HepG2 (cell line): ENCODE measurements at regions not wholly inside any gene's neighbourhood (a gene's known extent, or its start where the extent isn't known, plus 50 kb on each side); places are given as distances from the start of the nearest gene placed in this dataset.

Experiments
- JDP2 ChIP-seq: sonication (generic); formaldehyde crosslinking; IDR thresholded peaks from 2 replicates; pipeline ENCODE4 v1.8.1; 2022; ENCODE audit warnings: missing genetic modification reagents, borderline replicate concordance
- NFE2L2 ChIP-seq: fragments of 150-350 bp; IDR thresholded peaks from 2 replicates; pipeline ENCODE4 v1.6.1; 2014; ENCODE audit warnings: low read length
- NR2F2 ChIP-seq: IDR thresholded peaks from 2 replicates; pipeline ENCODE4 v1.6.1; 2012; ENCODE audit warnings: low read depth, inconsistent platforms, borderline replicate concordance
- PCBP2 ChIP-seq: fragments of 200-400 bp; formaldehyde crosslinking; optimal IDR thresholded peaks from 2 replicates; pipeline ENCODE3; 2018; ENCODE audit warnings: low read length, low read depth; ENCODE audit not compliant: poor library complexity, severe bottlenecking
- RAD51 ChIP-seq: fragments of 450-650 bp; IDR thresholded peaks from 2 replicates; pipeline ENCODE4 v1.6.1; 2016; ENCODE audit warnings: borderline replicate concordance
- RFXANK ChIP-seq: IDR thresholded peaks from 2 replicates; pipeline ENCODE4 v1.6.1; 2016
- SNAPC2 ChIP-seq: sonication (generic); formaldehyde crosslinking; IDR thresholded peaks from 2 replicates; pipeline ENCODE4 v1.8.1; 2022; ENCODE audit warnings: mild to moderate bottlenecking, missing genetic modification reagents
- SOX13 ChIP-seq, 3 experiments: fragments of 450-650 bp in 1 of 3; sonication (generic) in 1 of 3; formaldehyde crosslinking in 1 of 3; IDR thresholded peaks in 2 of 3; conservative IDR thresholded peaks in 1 of 3; 2 replicates each; pipeline versions ENCODE4 v1.5.0 to v1.6.1; 2016 to 2020; ENCODE audit warnings: antibody characterized with exemption in 1 of 3, mild to moderate bottlenecking in 1 of 3, missing compliant biosample characterization in 1 of 3, missing genetic modification reagents in 1 of 3, moderate library complexity in 1 of 3
- THYN1 ChIP-seq: sonication (generic); formaldehyde crosslinking; IDR thresholded peaks from 2 replicates; pipeline ENCODE4 v1.8.1; 2023; ENCODE audit warnings: low read depth, mild to moderate bottlenecking, moderate library complexity, missing genetic modification reagents, borderline replicate concordance
- TP53 ChIP-seq: sonication (generic); formaldehyde crosslinking; conservative IDR thresholded peaks from 2 replicates; pipeline ENCODE4 v1.4.0; 2020; ENCODE audit warnings: missing genetic modification reagents
- ZBTB20 ChIP-seq: sonication (generic); formaldehyde crosslinking; IDR thresholded peaks from 2 replicates; pipeline ENCODE4 v1.8.1; 2023; ENCODE audit warnings: missing genetic modification reagents, low read depth, mild to moderate bottlenecking, borderline replicate concordance
- ZNF20 ChIP-seq: sonication (generic); formaldehyde crosslinking; IDR thresholded peaks from 2 replicates; pipeline ENCODE4 v1.4.0; 2020; ENCODE audit warnings: mild to moderate bottlenecking, moderate library complexity, missing genetic modification reagents
- ZNF24 ChIP-seq: fragments of 450-650 bp; IDR thresholded peaks from 2 replicates; pipeline ENCODE4 v1.6.1; 2017; ENCODE audit warnings: antibody characterized with exemption, mild to moderate bottlenecking
- ZNF746 ChIP-seq: sonication (generic); formaldehyde crosslinking; IDR thresholded peaks from 2 replicates; pipeline ENCODE4 v1.8.0; 2022; ENCODE audit warnings: mild to moderate bottlenecking, missing genetic modification reagents
- ZNF766 ChIP-seq: sonication (generic); formaldehyde crosslinking; IDR thresholded peaks from 2 replicates; pipeline ENCODE4 v1.5.0; 2020; ENCODE audit warnings: missing genetic modification reagents, borderline replicate concordance
- ZNF883 ChIP-seq: sonication (generic); formaldehyde crosslinking; IDR thresholded peaks from 2 replicates; pipeline ENCODE4 v1.5.1; 2020; ENCODE audit warnings: mild to moderate bottlenecking, missing genetic modification reagents; ENCODE audit errors: not compliant biosample characterization
- TF ChIP-seq, protein P1 (sequence below): sonication (generic); formaldehyde crosslinking; IDR thresholded peaks from 2 replicates; pipeline ENCODE4 v1.4.0; 2020; ENCODE audit warnings: missing genetic modification reagents, borderline replicate concordance
- TF ChIP-seq, protein P2 (sequence below): IDR thresholded peaks from 2 replicates; pipeline ENCODE4 v1.4.0; 2020; ENCODE audit warnings: mild to moderate bottlenecking, missing genetic modification reagents
- TF ChIP-seq, protein P3 (sequence below): sonication (generic); formaldehyde crosslinking; IDR thresholded peaks from 2 replicates; pipeline ENCODE4 v1.8.1; 2023; ENCODE audit warnings: mild to moderate bottlenecking, inconsistent platforms, moderate library complexity, missing genetic modification reagents, borderline replicate concordance
- TF ChIP-seq, protein P4 (sequence below): IDR thresholded peaks from 2 replicates; pipeline ENCODE4 v1.6.1; 2016; ENCODE audit warnings: low read depth, control low read depth

DNA sequence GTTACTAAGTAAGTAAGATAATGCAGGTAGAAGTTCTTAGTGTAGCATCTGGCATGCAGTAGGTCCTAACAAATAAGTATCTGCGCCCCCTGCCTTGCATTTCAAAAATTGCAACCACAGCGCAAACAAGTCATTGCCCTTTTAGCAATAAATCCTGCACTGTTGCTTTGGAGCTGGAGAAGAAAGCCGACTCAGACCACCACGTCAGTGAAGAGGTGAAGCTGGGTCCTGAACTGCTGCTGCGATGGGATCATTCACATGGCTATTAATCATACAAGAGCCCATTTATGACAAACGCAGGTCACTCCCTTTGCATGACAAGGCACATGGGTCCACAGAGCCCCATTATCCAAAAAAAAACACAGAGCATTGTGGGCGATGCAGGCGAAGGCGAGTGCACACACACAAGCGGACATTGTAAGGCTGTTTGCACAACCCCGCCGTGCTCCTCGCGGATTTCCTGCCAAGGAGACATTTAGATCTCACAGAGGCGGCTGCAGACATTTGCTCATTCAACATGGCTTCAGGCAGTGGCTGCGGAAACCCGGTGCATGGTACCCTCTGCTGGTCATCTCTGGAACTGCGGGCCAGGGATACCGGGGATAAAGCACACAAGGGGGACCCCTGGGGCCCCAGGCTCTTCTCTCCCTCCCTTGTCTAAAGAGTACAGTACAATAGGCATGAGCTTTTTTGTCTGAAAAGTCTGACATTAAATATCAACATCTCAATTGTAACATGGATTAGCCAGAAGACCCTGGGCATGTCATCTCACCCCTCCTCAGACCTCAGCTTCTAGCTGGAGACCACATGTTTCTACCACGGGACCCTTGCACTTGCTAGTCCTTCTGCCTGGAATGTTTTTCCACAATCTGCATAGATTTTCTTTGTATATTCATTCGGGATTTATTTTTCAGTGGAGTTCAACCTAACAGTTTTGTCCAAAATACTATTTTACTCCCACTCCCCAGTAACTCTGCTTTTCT lies 56.7 kb downstream of the CYRIA start (continued):
- no peak for TF ChIP-seq ZNF20
- TF ChIP-seq, protein P1, sequence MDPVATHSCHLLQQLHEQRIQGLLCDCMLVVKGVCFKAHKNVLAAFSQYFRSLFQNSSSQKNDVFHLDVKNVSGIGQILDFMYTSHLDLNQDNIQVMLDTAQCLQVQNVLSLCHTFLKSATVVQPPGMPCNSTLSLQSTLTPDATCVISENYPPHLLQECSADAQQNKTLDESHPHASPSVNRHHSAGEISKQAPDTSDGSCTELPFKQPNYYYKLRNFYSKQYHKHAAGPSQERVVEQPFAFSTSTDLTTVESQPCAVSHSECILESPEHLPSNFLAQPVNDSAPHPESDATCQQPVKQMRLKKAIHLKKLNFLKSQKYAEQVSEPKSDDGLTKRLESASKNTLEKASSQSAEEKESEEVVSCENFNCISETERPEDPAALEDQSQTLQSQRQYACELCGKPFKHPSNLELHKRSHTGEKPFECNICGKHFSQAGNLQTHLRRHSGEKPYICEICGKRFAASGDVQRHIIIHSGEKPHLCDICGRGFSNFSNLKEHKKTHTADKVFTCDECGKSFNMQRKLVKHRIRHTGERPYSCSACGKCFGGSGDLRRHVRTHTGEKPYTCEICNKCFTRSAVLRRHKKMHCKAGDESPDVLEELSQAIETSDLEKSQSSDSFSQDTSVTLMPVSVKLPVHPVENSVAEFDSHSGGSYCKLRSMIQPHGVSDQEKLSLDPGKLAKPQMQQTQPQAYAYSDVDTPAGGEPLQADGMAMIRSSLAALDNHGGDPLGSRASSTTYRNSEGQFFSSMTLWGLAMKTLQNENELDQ (CRISPR knock-in tag), result no peak
- no peak for TF ChIP-seq NFE2L2
- TF ChIP-seq JDP2 (CRISPR knock-in tag), result no peak
- TF ChIP-seq RFXANK (CRISPR knock-in tag), result no peak
- TF ChIP-seq ZNF746, result no peak
- TF ChIP-seq, protein P2, sequence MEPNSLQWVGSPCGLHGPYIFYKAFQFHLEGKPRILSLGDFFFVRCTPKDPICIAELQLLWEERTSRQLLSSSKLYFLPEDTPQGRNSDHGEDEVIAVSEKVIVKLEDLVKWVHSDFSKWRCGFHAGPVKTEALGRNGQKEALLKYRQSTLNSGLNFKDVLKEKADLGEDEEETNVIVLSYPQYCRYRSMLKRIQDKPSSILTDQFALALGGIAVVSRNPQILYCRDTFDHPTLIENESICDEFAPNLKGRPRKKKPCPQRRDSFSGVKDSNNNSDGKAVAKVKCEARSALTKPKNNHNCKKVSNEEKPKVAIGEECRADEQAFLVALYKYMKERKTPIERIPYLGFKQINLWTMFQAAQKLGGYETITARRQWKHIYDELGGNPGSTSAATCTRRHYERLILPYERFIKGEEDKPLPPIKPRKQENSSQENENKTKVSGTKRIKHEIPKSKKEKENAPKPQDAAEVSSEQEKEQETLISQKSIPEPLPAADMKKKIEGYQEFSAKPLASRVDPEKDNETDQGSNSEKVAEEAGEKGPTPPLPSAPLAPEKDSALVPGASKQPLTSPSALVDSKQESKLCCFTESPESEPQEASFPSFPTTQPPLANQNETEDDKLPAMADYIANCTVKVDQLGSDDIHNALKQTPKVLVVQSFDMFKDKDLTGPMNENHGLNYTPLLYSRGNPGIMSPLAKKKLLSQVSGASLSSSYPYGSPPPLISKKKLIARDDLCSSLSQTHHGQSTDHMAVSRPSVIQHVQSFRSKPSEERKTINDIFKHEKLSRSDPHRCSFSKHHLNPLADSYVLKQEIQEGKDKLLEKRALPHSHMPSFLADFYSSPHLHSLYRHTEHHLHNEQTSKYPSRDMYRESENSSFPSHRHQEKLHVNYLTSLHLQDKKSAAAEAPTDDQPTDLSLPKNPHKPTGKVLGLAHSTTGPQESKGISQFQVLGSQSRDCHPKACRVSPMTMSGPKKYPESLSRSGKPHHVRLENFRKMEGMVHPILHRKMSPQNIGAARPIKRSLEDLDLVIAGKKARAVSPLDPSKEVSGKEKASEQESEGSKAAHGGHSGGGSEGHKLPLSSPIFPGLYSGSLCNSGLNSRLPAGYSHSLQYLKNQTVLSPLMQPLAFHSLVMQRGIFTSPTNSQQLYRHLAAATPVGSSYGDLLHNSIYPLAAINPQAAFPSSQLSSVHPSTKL (CRISPR knock-in tag), result no peak
- TF ChIP-seq THYN1 (CRISPR knock-in tag), result no peak
- no peak for TF ChIP-seq SOX13 (IDR thresholded peaks at IDR 0.05)
- TF ChIP-seq SOX13 (CRISPR knock-in tag; conservative IDR thresholded peaks at IDR 0.05 in 1 of 2, IDR thresholded peaks at IDR 0.05 in 1 of 2), result no peak
- TF ChIP-seq ZNF883 (CRISPR knock-in tag), result peak; percentile 66
- no peak for TF ChIP-seq PCBP2
- TF ChIP-seq ZNF766, result no peak
- TF ChIP-seq SNAPC2 (CRISPR knock-in tag), result no peak
- TF ChIP-seq ZBTB20, result no peak
- no peak for TF ChIP-seq TP53
- TF ChIP-seq ZNF24, result no peak
- TF ChIP-seq RAD51, result no peak
- TF ChIP-seq, protein P3, sequence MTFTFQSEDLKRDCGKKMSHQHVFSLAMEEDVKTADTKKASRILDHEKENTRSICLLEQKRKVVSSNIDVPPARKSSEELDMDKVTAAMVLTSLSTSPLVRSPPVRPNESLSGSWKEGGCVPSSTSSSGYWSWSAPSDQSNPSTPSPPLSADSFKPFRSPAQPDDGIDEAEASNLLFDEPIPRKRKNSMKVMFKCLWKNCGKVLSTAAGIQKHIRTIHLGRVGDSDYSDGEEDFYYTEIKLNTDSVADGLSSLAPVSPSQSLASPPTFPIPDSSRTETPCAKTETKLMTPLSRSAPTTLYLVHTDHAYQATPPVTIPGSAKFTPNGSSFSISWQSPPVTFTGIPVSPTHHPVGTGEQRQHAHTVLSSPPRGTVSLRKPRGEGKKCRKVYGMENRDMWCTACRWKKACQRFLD, result peak; percentile 72; the same call in 1 of the 2 replicates
- TF ChIP-seq NR2F2, result no peak
- TF ChIP-seq, protein P4, sequence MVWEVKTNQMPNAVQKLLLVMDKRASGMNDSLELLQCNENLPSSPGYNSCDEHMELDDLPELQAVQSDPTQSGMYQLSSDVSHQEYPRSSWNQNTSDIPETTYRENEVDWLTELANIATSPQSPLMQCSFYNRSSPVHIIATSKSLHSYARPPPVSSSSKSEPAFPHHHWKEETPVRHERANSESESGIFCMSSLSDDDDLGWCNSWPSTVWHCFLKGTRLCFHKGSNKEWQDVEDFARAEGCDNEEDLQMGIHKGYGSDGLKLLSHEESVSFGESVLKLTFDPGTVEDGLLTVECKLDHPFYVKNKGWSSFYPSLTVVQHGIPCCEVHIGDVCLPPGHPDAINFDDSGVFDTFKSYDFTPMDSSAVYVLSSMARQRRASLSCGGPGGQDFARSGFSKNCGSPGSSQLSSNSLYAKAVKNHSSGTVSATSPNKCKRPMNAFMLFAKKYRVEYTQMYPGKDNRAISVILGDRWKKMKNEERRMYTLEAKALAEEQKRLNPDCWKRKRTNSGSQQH (CRISPR knock-in tag), result no peak
